ENCODE measurements at regions not wholly inside any gene's neighbourhood (a gene's known extent, or its start where the extent isn't known, plus 50 kb on each side); places are given as distances from the start of the nearest gene placed in this dataset.

- H3K4me3 ChIP-seq (ENCODE audit: insufficient read depth, low read depth, low read length): no peak overlapping the region
- H3K4me1 Mint-ChIP-seq (ENCODE audit: low read depth, unreplicated experiment): no peaks in the 10 kb centered on the region
- H3K36me3 Mint-ChIP-seq (ENCODE audit: low read depth, unreplicated experiment): no peaks in the 10 kb centered on the region
- H3K36me3 ChIP-seq (ENCODE audit: insufficient read depth, low read length): no peaks in the 10 kb centered on the region
- no peak overlapping the region for H3K27ac Mint-ChIP-seq (ENCODE audit: unreplicated experiment)
- H3K9me3 Mint-ChIP-seq (ENCODE audit: unreplicated experiment): peaks cover 3% of the 10 kb centered on the region
- TF ChIP-seq CTCF (IDR thresholded peaks at IDR 0.05; ENCODE audit: insufficient read depth, low read depth, low read length): no peak
- TF ChIP-seq EZH2 (IDR thresholded peaks at IDR 0.05; ENCODE audit: insufficient read depth, low read length): no peak
- H3K27me3 ChIP-seq (ENCODE audit: insufficient read depth, low read length): peaks cover 19% of the 10 kb centered on the region
- H3K4me2 ChIP-seq (ENCODE audit: low read length): no peak overlapping the region
- DNase-seq (ENCODE audit: low read depth) (no peak), FAIRE-seq (no peak)
- H3K4me3 Mint-ChIP-seq (ENCODE audit: unreplicated experiment): no peak overlapping the region
- peaks cover 46% of the 10 kb centered on the region for H3K27me3 Mint-ChIP-seq (ENCODE audit: low read depth, unreplicated experiment)
- H2AFZ ChIP-seq (ENCODE audit: low read depth, low read length): no peak overlapping the region
- H3K9me3 ChIP-seq (ENCODE audit: insufficient read depth, low read depth, low read length): no peaks in the 10 kb centered on the region
- H3K9ac ChIP-seq (ENCODE audit: low read length): no peak overlapping the region
- no peaks in the 10 kb centered on the region for H3K79me2 ChIP-seq (ENCODE audit: insufficient read depth, low read length)
- no peak overlapping the region for H3K27ac ChIP-seq (ENCODE audit: low read depth, low read length)
- no peaks in the 10 kb centered on the region for H4K20me1 ChIP-seq (ENCODE audit: insufficient read depth, low read length)
- H3K4me1 ChIP-seq (ENCODE audit: insufficient read depth, low read length): no peaks in the 10 kb centered on the region
Observed at GRCh38 chr14:101132051-101132571, 228.6 kb upstream of the RTL1 start.

- H3K27ac Mint-ChIP-seq (ENCODE audit: unreplicated experiment): no peak overlapping the region
- Histone ChIP-seq H3K9me3 (ENCODE audit: insufficient read depth, low read depth, low read length) (no peaks in the 10 kb centered on the region), H3K9ac (ENCODE audit: low read length) (no peak overlapping the region), H3K27me3 (ENCODE audit: insufficient read depth, low read length) (peaks cover 19% of the 10 kb centered on the region), H3K4me3 (ENCODE audit: insufficient read depth, low read depth, low read length) (no peak overlapping the region), H3K79me2 (ENCODE audit: insufficient read depth, low read length) (no peaks in the 10 kb centered on the region), H4K20me1 (ENCODE audit: insufficient read depth, low read length) (no peaks in the 10 kb centered on the region), H3K4me2 (ENCODE audit: low read length) (no peak overlapping the region), H3K4me1 (ENCODE audit: insufficient read depth, low read length) (no peaks in the 10 kb centered on the region), H2AFZ (ENCODE audit: low read depth, low read length) (no peak overlapping the region), H3K27ac (ENCODE audit: low read depth, low read length) (no peak overlapping the region), H3K36me3 (ENCODE audit: insufficient read depth, low read length) (no peaks in the 10 kb centered on the region)
- H3K4me3 Mint-ChIP-seq (ENCODE audit: unreplicated experiment): no peak overlapping the region
- H3K27me3 Mint-ChIP-seq (ENCODE audit: low read depth, unreplicated experiment): peaks cover 44% of the 10 kb centered on the region
- no peak for TF ChIP-seq EZH2 (IDR thresholded peaks at IDR 0.05; ENCODE audit: insufficient read depth, low read length)
- no peak for TF ChIP-seq CTCF (IDR thresholded peaks at IDR 0.05; ENCODE audit: insufficient read depth, low read depth, low read length)
- H3K36me3 Mint-ChIP-seq (ENCODE audit: low read depth, unreplicated experiment): no peaks in the 10 kb centered on the region
- FAIRE-seq: no peak
- no peaks in the 10 kb centered on the region for H3K4me1 Mint-ChIP-seq (ENCODE audit: low read depth, unreplicated experiment)
- H3K9me3 Mint-ChIP-seq (ENCODE audit: unreplicated experiment): peaks cover 3% of the 10 kb centered on the region
- DNase-seq (ENCODE audit: low read depth): no peak
Observed at GRCh38 chr14:101132588-101132987, 229.1 kb upstream of the RTL1 start.

- DNase-seq (ENCODE audit: low read depth) (no peak), FAIRE-seq (no peak)
- Mint-ChIP-seq H3K4me3 (ENCODE audit: unreplicated experiment) (no peak overlapping the region), H3K9me3 (ENCODE audit: unreplicated experiment) (peaks cover 4% of the 10 kb centered on the region), H3K27ac (ENCODE audit: unreplicated experiment) (no peak overlapping the region), H3K36me3 (ENCODE audit: low read depth, unreplicated experiment) (no peaks in the 10 kb centered on the region), H3K27me3 (ENCODE audit: low read depth, unreplicated experiment) (peaks cover 41% of the 10 kb centered on the region), H3K4me1 (ENCODE audit: low read depth, unreplicated experiment) (no peaks in the 10 kb centered on the region)
- Histone ChIP-seq H3K9ac (ENCODE audit: low read length) (no peak overlapping the region), H3K27ac (ENCODE audit: low read depth, low read length) (no peak overlapping the region), H2AFZ (ENCODE audit: low read depth, low read length) (no peak overlapping the region), H3K4me3 (ENCODE audit: insufficient read depth, low read depth, low read length) (no peak overlapping the region), H3K27me3 (ENCODE audit: insufficient read depth, low read length) (peaks cover 17% of the 10 kb centered on the region), H3K9me3 (ENCODE audit: insufficient read depth, low read depth, low read length) (no peaks in the 10 kb centered on the region), H3K4me2 (ENCODE audit: low read length) (no peak overlapping the region), H3K79me2 (ENCODE audit: insufficient read depth, low read length) (no peaks in the 10 kb centered on the region), H3K36me3 (ENCODE audit: insufficient read depth, low read length) (no peaks in the 10 kb centered on the region), H3K4me1 (ENCODE audit: insufficient read depth, low read length) (no peaks in the 10 kb centered on the region), H4K20me1 (ENCODE audit: insufficient read depth, low read length) (no peaks in the 10 kb centered on the region)
- no peak for TF ChIP-seq EZH2 (IDR thresholded peaks at IDR 0.05; ENCODE audit: insufficient read depth, low read length)
- no peak for TF ChIP-seq CTCF (IDR thresholded peaks at IDR 0.05; ENCODE audit: insufficient read depth, low read depth, low read length)
Observed at GRCh38 chr14:101133068-101133467, 229.5 kb upstream of the RTL1 start.

Data from astrocyte (in vitro differentiated cells and primary cell).